H1 (cell line): ENCODE measurements at regions not wholly inside any gene's neighbourhood (a gene's known extent, or its start where the extent isn't known, plus 50 kb on each side); places are given as distances from the start of the nearest gene placed in this dataset.

Source experiments
- CTCF ChIA-PET: fragments of 300-600 bp; sonication (Branson Sonifier 250); formaldehyde crosslinking; loops from one replicate; lab custom pipeline; 2021; ENCODE audit not compliant: partially characterized antibody; lab: Charles Lee
- POLR2A ChIA-PET: fragments of 300-600 bp; sonication (Branson Sonifier 250); formaldehyde crosslinking; loops from one replicate; lab custom pipeline; 2021; ENCODE audit warnings: inconsistent platforms; ENCODE audit not compliant: partially characterized antibody; lab: Charles Lee
- DNase-seq, 2 experiments: peaks; one replicate each; pipeline versions ENCODE4 v3.0.0 to v3.0.0-alpha.2; 2010 to 2022; ENCODE audit warnings: low spot score in 2 of 2, low read depth in 1 of 2, mixed read lengths in 1 of 2
- FAIRE-seq: peaks from 2 replicates; lab custom pipeline; 2011; peaks lifted over from hg19 to GRCh38; lab: Jason Lieb, UNC
- H2AFZ ChIP-seq: 2 replicates; pipeline ENCODE4 v1.8.1; 2012; ENCODE audit warnings: low read length, inconsistent platforms
- H2AK5ac ChIP-seq: 2 replicates; pipeline ENCODE4 v1.6.1; 2013; ENCODE audit warnings: low read depth, low read length
- H2BK120ac ChIP-seq: replicated peaks from 2 replicates; pipeline ENCODE3; 2013; ENCODE audit warnings: low read depth, low read length, inconsistent platforms
- H2BK12ac ChIP-seq: 2 replicates; pipeline ENCODE4 v1.6.1; 2013; ENCODE audit warnings: low read depth, low read length
- H2BK15ac ChIP-seq: 2 replicates; pipeline ENCODE4 v1.6.1; 2013; ENCODE audit warnings: low read length
- H2BK20ac ChIP-seq: 2 replicates; pipeline ENCODE4 v1.6.1; 2013; ENCODE audit warnings: low read length
- H2BK5ac ChIP-seq: 2 replicates; pipeline ENCODE4 v1.6.1; 2013; ENCODE audit warnings: low read depth, low read length
- H3K14ac ChIP-seq: 2 replicates; pipeline ENCODE4 v1.6.1; 2013; ENCODE audit warnings: inconsistent platforms; ENCODE audit not compliant: insufficient read length
- H3K18ac ChIP-seq: 2 replicates; pipeline ENCODE4 v1.6.1; 2013; ENCODE audit warnings: low read length; ENCODE audit errors: extremely low read depth
- H3K23ac ChIP-seq: 2 replicates; pipeline ENCODE4 v1.6.1; 2013; ENCODE audit warnings: inconsistent platforms; ENCODE audit not compliant: insufficient read length
- H3K23me2 ChIP-seq: 2 replicates; pipeline ENCODE4 v1.6.1; 2013; ENCODE audit warnings: low read depth, low read length
- H3K27ac ChIP-seq: 2 replicates; pipeline ENCODE4 v1.6.1; 2011; ENCODE audit warnings: low read depth, low read length, inconsistent platforms
- H3K27me3 ChIP-seq, 4 experiments: replicated peaks in 1 of 4; 1 replicate in 1 of 4; 2 replicates in 3 of 4; pipeline versions ENCODE4 v1.6.1 to v1.8.1; 2011 to 2013; ENCODE audit warnings: low read length in 3 of 4, mild to moderate bottlenecking in 3 of 4, inconsistent platforms in 2 of 4, mixed read lengths in 2 of 4, moderate library complexity in 1 of 4; ENCODE audit not compliant: control insufficient read depth in 3 of 4, insufficient read depth in 3 of 4; ENCODE audit errors: extremely low read depth in 1 of 4
- H3K36me3 ChIP-seq, 4 experiments: 2 replicates each; pipeline versions ENCODE4 v1.6.1 to v1.8.1; 2011 to 2013; ENCODE audit warnings: mild to moderate bottlenecking in 4 of 4, low read length in 3 of 4, moderate library complexity in 2 of 4, control low read depth in 1 of 4, inconsistent platforms in 1 of 4; ENCODE audit not compliant: insufficient read depth in 4 of 4, control insufficient read depth in 2 of 4
- H3K4ac ChIP-seq: replicated peaks from 2 replicates; pipeline ENCODE3; 2013; ENCODE audit warnings: low read length, low read depth, mixed read lengths, inconsistent platforms; ENCODE audit not compliant: insufficient read length
- H3K4me1 ChIP-seq, 4 experiments: replicated peaks in 1 of 4; 1 replicate in 1 of 4; 2 replicates in 3 of 4; pipeline versions ENCODE4 v1.6.1 to v1.8.1; 2011 to 2013; ENCODE audit warnings: low read length in 3 of 4, inconsistent platforms in 2 of 4, mixed read lengths in 1 of 4; ENCODE audit not compliant: insufficient read depth in 4 of 4, control insufficient read depth in 3 of 4
- H3K4me2 ChIP-seq, 2 experiments: 2 replicates each; pipeline versions ENCODE4 v1.6.1 to v1.8.1; 2011 to 2013; ENCODE audit warnings: low read depth in 2 of 2, low read length in 2 of 2, control low read depth in 1 of 2, inconsistent platforms in 1 of 2, mild to moderate bottlenecking in 1 of 2; ENCODE audit not compliant: insufficient read depth in 1 of 2
- H3K4me3 ChIP-seq, 4 experiments: fragments of 200-600, 300-600 bp in 1 of 4; sonication (generic), shearing (Covaris generic), sonication (Bioruptor Twin) in 1 of 4; 2 replicates each; pipeline versions ENCODE4 v1.5.1 to v1.8.1; 2011 to 2016; ENCODE audit warnings: low read length in 4 of 4, low read depth in 3 of 4, control low read depth in 2 of 4, inconsistent platforms in 2 of 4, mild to moderate bottlenecking in 2 of 4, mixed read lengths in 1 of 4, moderate library complexity in 1 of 4; ENCODE audit not compliant: insufficient read depth in 2 of 4; ENCODE audit errors: extremely low read depth in 1 of 4
- H3K56ac ChIP-seq: replicated peaks from 2 replicates; pipeline ENCODE3; 2013; ENCODE audit warnings: low read depth, mild to moderate bottlenecking, mixed read lengths, low read length, inconsistent platforms; ENCODE audit not compliant: insufficient read length
- H3K79me1 ChIP-seq: 2 replicates; pipeline ENCODE4 v1.6.1; 2013; ENCODE audit warnings: low read depth, low read length, control low read depth
- H3K79me2 ChIP-seq, 2 experiments: 2 replicates each; pipeline versions ENCODE4 v1.6.1 to v1.8.1; 2012 to 2013; ENCODE audit warnings: low read length in 2 of 2, mild to moderate bottlenecking in 2 of 2, inconsistent platforms in 1 of 2; ENCODE audit not compliant: insufficient read depth in 2 of 2, control insufficient read depth in 1 of 2
- H3K9ac ChIP-seq, 4 experiments: replicated peaks in 1 of 4; 1 replicate in 1 of 4; 2 replicates in 3 of 4; pipeline versions ENCODE4 v1.6.1 to v1.8.1; 2011 to 2013; ENCODE audit warnings: low read depth in 3 of 4, low read length in 3 of 4, control low read depth in 2 of 4, mild to moderate bottlenecking in 2 of 4, moderate library complexity in 2 of 4, inconsistent platforms in 1 of 4; ENCODE audit errors: extremely low read depth in 1 of 4
- H3K9me3 ChIP-seq, 2 experiments: 2 replicates each; pipeline versions ENCODE4 v1.6.1 to v1.8.1; 2012 to 2013; ENCODE audit warnings: mild to moderate bottlenecking in 2 of 2, moderate library complexity in 2 of 2, control low read depth in 1 of 2, inconsistent platforms in 1 of 2, low read depth in 1 of 2, low read length in 1 of 2, mixed read lengths in 1 of 2; ENCODE audit not compliant: insufficient read depth in 2 of 2
- H4K20me1 ChIP-seq, 2 experiments: replicated peaks in 1 of 2; 2 replicates each; pipeline versions ENCODE3 to v1.8.1; 2011 to 2013; ENCODE audit warnings: inconsistent platforms in 2 of 2, low read length in 2 of 2, mild to moderate bottlenecking in 1 of 2; ENCODE audit not compliant: insufficient read depth in 2 of 2, control insufficient read depth in 1 of 2
- H4K5ac ChIP-seq: 2 replicates; pipeline ENCODE4 v1.6.1; 2013; ENCODE audit warnings: low read length, low read depth, mixed read lengths, inconsistent platforms; ENCODE audit not compliant: insufficient read length
- H4K8ac ChIP-seq: 2 replicates; pipeline ENCODE4 v1.8.0; 2013; ENCODE audit warnings: mild to moderate bottlenecking, moderate library complexity, low read length, inconsistent platforms; ENCODE audit not compliant: insufficient read depth; ENCODE audit errors: extremely low read depth
- H4K91ac ChIP-seq: replicated peaks from 2 replicates; pipeline ENCODE3; 2013; ENCODE audit warnings: low read length, mixed read lengths, inconsistent platforms; ENCODE audit not compliant: insufficient read length
- ASH2L ChIP-seq: fragments of 200-600, 300-600 bp; sonication (generic); IDR thresholded peaks from one replicate; pipeline ENCODE4 v1.7.1; 2017; ENCODE audit warnings: low read length
- BCL11A ChIP-seq, 2 experiments: IDR thresholded peaks; one replicate each; pipeline ENCODE4 v1.6.1; 2011; ENCODE audit warnings: low read depth in 2 of 2, low read length in 2 of 2, mild to moderate bottlenecking in 2 of 2
- GTF2F1 ChIP-seq: IDR thresholded peaks from 2 replicates; pipeline ENCODE4 v1.6.1; 2012; ENCODE audit warnings: low read depth, low read length, improper control_type of control experiment, borderline replicate concordance
- SRF ChIP-seq: IDR thresholded peaks from 2 replicates; pipeline ENCODE4 v1.6.1; 2011; ENCODE audit warnings: mild to moderate bottlenecking, low read depth, low read length, moderate library complexity
- SUZ12 ChIP-seq: fragments of 200-600 bp; sonication (generic); IDR thresholded peaks from 2 replicates; pipeline ENCODE4 v1.6.1; 2012; ENCODE audit warnings: mild to moderate bottlenecking, inconsistent platforms, low read length, moderate library complexity, mixed read lengths
- TEAD4 ChIP-seq: IDR thresholded peaks from 2 replicates; pipeline ENCODE4 v1.6.1; 2012; ENCODE audit warnings: low read depth, low read length, inconsistent platforms, mixed read lengths
- WGBS, 2 experiments: shearing (Covaris generic) in 1 of 2; methylation state at CpG; one replicate each; pipeline versions ENCODE4 v1.1.6 to v1.1.7; 2013 to 2015; ENCODE audit warnings: low lambda C conversion rate in 2 of 2, mixed read lengths in 2 of 2, inconsistent platforms in 1 of 2, low coverage in 1 of 2, missing lambda C conversion rate in 1 of 2; ENCODE audit not compliant: insufficient replicate concordance in 2 of 2, insufficient coverage in 1 of 2, insufficient read length in 1 of 2; ENCODE audit errors: extremely low coverage in 1 of 2, missing lambda C conversion rate in 1 of 2; 5-methylcytosine and 5-hydroxymethylcytosine counted together

GRCh38 chr10:31611161-31611560 lies 292.1 kb downstream of the ZEB1 start:
- H3K14ac ChIP-seq, result no peak overlapping the region
- H3K27ac ChIP-seq, result no peak overlapping the region
- H3K79me1 ChIP-seq, result no peaks in the 10 kb centered on the region
- H3K9ac ChIP-seq, result no peak overlapping the region
- H3K18ac ChIP-seq, result no peak overlapping the region
- no peaks in the 10 kb centered on the region for H3K9me3 ChIP-seq
- no peak overlapping the region for H2BK15ac ChIP-seq
- H3K36me3 ChIP-seq, result no peaks in the 10 kb centered on the region
- CTCF ChIA-PET, result interaction anchor here (2.5 kb wide), 1 partner anchor 10 kb away, joined by 10 read pairs; no protein-coding TSS in a partner anchor
- H3K4me2 ChIP-seq, result no peak overlapping the region
- no peak overlapping the region for H2BK20ac ChIP-seq
- WGBS, 2 experiments, result 89% methylated on average over 7 of the region's 7 CpGs; no CpG with 5 or more reads in 1 of the 2 experiments
- DNase-seq (no peak), FAIRE-seq (no peak)
- no peak overlapping the region for H3K23ac ChIP-seq
- H4K20me1 ChIP-seq, result no peaks in the 10 kb centered on the region
- no peak overlapping the region for H3K56ac ChIP-seq
- H2AFZ ChIP-seq, result no peak overlapping the region
- H4K5ac ChIP-seq, result no peak overlapping the region
- H3K27me3 ChIP-seq, result no peaks in the 10 kb centered on the region
- H3K4ac ChIP-seq, result no peak overlapping the region
- TF ChIP-seq BCL11A (IDR thresholded peaks at IDR 0.05; ENCODE audit: low read depth in 2 of 2, low read length in 2 of 2), result no peak
- no peak for TF ChIP-seq TEAD4
- no peak for TF ChIP-seq SRF
- TF ChIP-seq ASH2L, result no peak
- no peak for TF ChIP-seq SUZ12
- no peak for TF ChIP-seq GTF2F1
- H2AK5ac ChIP-seq, result no peak overlapping the region
- H3K4me3 ChIP-seq, result no peak overlapping the region
- H2BK120ac ChIP-seq, result no peak overlapping the region
- no peak overlapping the region for H2BK12ac ChIP-seq
- H3K79me2 ChIP-seq, result no peaks in the 10 kb centered on the region
- no peaks in the 10 kb centered on the region for H3K23me2 ChIP-seq
- H4K91ac ChIP-seq, result no peak overlapping the region
- no peak overlapping the region for H2BK5ac ChIP-seq
- no peaks in the 10 kb centered on the region for H3K4me1 ChIP-seq
- POLR2A ChIA-PET, result no interaction called here
- no peak overlapping the region for H4K8ac ChIP-seq
